ENCODE measurements at regions not wholly inside any gene's neighbourhood (a gene's known extent, or its start where the extent isn't known, plus 50 kb on each side); places are given as distances from the start of the nearest gene placed in this dataset.
"Not testable (repeated sequence)": the region's sequence is repeated elsewhere in the genome, so short reads cannot be mapped to it uniquely, and the experiment has no call there.

DNA sequence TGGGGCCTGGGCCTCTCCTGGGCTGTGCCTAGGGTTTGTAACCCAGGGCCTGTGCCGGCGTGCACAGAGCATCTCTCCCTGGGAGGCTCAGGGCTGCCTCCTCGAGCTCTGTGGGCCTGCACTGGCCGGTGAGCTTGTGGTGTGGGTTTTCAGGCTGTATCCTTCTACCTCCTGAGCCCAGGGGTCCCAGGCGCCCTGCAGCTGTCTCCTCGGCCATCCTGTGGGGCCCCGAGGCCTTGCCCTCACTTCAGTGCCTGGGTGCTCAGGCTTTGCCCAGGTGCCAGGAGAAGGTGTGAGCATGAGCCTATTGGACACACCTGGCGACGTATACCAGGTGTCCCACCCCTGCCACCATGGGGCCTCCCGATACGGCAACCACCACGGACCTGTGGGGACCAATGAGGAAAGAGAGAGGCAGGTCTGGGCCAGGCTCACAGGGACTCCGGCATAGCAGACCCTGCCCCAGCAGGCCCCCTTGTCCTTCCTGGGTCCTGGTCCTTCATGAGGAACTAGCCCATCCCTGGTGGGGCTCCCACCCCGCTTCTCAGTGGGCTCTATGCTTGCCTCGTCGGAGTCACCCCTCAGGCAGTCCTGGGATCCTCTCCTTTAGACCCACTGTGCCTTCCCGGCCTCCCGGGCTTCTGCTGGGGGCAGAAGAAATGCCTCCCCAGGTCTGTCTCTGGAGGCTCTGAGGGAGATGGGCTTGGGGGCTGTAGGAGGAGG lies 400.2 kb downstream of the TMEM121 start:
- no peak for DNase-seq

DNA sequence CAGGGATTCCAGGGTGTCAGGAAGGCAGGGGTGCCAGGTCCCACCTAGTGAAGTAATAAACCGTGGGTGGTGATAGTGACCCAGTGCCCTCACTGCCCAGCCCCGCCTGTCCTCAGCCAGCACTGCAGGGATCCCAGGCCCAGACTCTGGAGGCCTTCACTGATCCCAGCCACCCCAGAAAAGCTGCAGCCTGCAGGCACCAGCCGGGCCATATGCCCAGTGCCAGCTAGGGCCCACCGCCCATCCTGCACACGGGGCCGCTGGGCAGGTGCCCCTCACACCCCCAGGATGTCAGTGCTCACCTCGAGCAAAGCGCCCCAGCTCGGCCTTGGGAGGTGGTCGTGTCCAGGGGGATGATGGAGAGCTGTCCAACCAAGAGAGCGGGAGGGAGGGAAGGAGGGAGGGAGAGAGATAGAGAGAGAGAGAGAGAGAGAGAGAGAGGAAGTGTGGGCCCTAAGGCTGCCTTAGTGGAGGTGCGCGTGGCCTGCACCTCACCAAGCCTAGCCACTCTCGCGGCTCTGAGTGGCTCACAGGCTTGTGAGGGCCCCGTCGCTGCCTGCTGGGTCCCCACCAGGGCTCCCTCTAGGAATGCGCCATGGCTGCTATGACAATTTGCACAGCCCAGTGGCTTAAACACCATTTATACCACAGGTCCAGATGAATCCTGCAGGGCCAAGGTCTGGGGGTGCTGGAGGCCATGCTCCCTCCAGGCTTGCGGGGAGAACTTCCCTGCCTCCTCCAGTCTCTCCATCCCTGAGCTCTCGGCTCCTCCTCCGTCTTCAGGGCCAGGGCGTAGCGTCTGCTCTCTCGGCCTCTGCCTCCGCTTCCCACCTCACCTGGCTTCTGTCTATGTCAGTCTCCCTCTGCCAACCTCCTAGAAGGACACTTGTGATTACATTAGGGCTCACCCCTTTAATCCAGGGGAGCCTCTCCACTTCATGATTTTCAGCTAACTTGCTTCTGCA lies 401.0 kb downstream of the TMEM121 start:
- DNase-seq = no peak

- DNase-seq = not testable (repeated sequence)
Measured at GRCh38 chr14:105928171-105929111, 402.1 kb downstream of the TMEM121 start.

GRCh38 chr14:105929327-105930081 lies 403.1 kb downstream of the TMEM121 start:
- DNase-seq = no peak

- no peak for DNase-seq
Measured at GRCh38 chr14:105930572-105930971, 404.2 kb downstream of the TMEM121 start.

- no peak for DNase-seq
Measured at GRCh38 chr14:105931808-105932483, 405.6 kb downstream of the TMEM121 start.

GRCh38 chr14:105933238-105933637 lies 406.9 kb downstream of the TMEM121 start:
- no peak for DNase-seq

DNA sequence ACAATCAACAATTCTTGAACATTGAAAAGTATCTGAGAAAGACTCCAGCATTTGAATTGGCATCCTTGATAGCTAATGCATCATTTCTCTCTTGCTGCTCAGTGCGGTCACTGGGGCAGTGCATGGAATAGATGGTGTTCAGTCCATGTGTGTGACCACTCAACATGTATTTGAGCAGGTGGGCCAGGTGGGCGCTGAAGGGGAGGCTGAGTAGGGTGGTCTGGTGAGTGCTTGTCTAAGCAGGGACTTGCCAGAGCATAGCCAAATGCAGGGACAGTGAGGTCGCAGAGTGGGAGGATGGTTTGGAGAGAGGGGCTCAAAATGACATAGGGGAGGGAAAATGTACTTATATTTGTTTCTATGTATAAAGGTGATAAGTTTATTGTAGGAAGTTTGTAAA lies 409.0 kb downstream of the TMEM121 start:
- DNase-seq = no peak

GRCh38 chr14:105937253-105938054 lies 411.1 kb downstream of the TMEM121 start:
- no peak for DNase-seq

- DNase-seq = no peak
Measured at GRCh38 chr14:105938055-105938863, 411.9 kb downstream of the TMEM121 start.

DNA sequence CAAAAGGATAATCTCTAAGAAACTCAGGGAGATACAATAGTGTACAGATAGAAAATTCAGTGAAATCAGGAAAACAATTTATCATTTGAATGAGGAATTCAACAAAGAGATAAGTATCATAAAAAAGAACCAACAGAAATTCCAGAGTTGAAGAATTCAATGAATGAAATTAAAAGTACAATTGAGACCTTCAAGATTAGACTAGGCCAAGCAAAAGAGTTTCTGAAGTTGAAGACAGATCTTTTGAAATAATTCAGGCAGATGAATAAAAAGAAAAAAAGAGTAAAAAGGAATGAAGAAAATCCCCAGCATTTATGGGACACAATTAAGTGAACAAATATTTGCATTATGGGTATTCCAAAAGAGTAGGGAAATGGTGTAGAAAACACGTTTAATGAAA lies 412.6 kb downstream of the TMEM121 start:
- no peak for DNase-seq

- no peak for DNase-seq
Measured at GRCh38 chr14:105939810-105940508, 413.6 kb downstream of the TMEM121 start.

DNA sequence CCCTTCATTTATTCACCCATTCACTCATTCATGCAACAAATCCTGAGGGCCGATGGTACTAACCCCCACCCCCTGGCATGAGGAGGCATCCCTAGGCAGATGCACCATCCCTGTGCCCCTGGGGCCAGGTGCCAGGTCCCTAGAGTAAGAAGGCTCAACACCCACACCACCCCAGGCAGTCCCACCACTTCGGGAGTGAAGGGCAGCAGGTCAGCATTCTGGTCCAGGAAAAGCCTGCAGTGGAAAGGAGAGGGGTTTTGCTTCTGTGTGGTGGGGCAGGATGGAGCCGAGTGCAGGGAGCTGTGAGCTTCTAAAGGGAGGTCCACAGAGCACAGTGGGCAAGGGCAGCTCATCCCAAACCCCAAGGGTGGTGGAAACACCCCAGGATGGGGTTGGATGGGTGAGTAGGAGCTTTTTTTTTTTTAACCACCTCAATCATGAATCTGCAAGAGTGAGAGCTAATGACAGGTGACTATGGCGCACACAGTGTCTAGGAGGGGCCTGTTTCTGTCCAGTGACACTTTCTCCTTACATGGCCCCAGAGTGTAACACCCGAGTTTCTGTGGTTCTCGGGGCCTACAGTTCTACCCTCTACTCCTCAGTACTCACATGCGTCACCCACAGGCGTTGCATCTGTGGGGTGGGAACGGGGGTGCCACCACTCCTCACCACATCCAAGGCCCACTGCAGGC lies 414.3 kb downstream of the TMEM121 start:
- DNase-seq = no peak

- DNase-seq = no peak
Measured at GRCh38 chr14:105941226-105942166, 415.1 kb downstream of the TMEM121 start.

GRCh38 chr14:105942725-105943124 lies 416.3 kb downstream of the TMEM121 start:
- not testable (repeated sequence) for DNase-seq

GRCh38 chr14:105943973-105944602 lies 417.7 kb downstream of the TMEM121 start:
- no peak for DNase-seq
